GM21786 (cell line): ENCODE measurements at regions not wholly inside any gene's neighbourhood (a gene's known extent, or its start where the extent isn't known, plus 50 kb on each side); places are given as distances from the start of the nearest gene placed in this dataset.
"Not testable (repeated sequence)": the region's sequence is repeated elsewhere in the genome, so short reads cannot be mapped to it uniquely, and the experiment has no call there.

Source experiments
- ATAC-seq: cut with Tn5 transposase; IDR thresholded peaks from one replicate; pipeline ENCODE4 v1.9.1; 2021; ENCODE audit not compliant: unreplicated experiment

DNA sequence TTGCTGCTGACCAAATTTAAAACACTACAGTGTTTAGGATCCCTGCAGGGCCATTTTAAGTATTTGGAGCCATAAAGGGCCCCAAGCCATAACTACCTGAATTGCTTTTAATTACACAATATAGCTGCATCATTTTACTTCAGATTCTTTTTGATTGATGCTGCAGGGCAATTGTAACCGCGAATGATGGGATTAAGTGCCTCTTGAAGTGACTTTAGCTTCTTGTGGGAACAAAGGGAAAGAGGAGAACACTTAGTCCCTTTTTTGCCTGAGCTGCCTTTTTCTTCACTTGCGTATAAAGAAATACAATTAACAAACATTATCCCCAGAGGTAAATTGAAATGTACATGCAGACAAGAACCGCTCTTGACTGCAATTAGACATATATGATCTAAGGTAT lies 228.5 kb downstream of the ZIC5 start:
- no peak for ATAC-seq

- ATAC-seq, result no peak
Measured at GRCh38 chr13:99741960-99742359, 229.6 kb downstream of the ZIC5 start.

DNA sequence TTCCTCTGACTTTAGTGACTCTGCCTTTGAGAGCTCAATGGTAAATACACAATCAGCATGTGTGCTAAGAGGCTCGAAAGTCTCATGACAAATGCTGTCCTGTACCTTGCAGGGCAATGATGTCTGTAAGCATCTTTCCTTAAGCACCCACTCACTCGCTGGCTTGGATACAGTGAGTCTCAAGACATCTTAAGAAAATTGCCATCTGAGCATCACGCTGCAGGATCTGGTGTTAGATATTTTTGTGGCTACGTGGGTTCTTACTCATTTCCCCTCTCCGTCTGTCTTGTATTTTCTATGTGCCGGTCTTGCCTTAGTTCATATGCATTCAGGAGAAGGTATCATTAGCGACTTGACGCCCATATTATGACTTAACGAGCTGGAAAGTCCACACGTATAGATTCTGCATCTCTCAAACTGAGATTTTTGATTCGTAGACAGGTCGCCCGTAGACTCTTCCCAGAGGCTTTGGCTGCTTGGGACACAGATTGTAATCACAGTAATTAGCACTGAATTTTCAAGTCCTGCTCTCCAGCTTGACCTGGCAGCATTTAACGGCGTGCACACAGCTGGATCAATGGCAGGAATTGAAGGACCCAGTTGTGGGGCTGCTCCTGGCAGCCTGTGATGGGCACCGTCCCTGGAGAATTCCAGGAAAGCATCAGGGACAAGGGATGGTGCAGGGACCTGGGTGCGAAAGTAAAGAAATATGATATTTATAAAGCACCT lies 231.2 kb downstream of the ZIC5 start:
- no peak for ATAC-seq

DNA sequence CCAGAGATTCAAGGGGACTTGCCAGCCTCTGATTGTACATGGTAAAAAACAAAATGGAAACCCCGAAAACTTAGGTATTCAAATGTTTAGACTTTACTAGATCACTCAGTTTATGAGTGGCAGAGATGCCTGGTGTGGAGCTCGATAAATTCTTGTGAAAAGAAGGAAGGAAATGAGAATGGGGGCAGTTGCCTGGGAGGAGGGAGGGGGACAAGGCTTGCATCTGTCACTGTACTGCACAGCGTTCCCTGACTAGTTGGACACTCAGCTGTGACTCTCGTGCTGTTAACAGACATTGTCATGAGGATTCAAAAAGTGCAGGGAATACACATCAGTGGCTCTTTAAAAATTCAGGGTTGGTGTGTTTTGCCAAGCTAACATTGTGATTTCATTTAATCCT lies 232.9 kb downstream of the ZIC5 start:
- ATAC-seq, result no peak

GRCh38 chr13:99737481-99738245 lies 233.9 kb downstream of the ZIC5 start:
- ATAC-seq, result no peak

DNA sequence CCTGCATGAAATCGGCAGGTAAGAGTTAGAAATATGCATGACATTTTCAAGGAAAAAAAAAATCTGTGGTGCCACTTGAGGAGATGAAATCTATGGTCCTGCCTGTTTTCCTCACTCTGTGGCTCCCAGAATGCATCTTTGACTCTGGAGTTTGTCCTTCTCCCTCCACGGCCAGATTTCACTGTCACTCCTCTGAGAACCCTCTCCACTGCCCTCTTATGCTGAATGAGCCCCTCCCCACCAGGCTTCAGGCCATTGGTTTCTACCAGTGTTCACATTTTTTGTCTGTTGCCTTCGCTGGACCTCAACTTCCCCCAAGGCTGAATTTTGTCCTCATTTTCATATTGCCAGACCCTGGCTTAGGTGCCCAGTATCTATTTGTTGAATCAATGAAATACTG lies 235.0 kb downstream of the ZIC5 start:
- no peak for ATAC-seq

DNA sequence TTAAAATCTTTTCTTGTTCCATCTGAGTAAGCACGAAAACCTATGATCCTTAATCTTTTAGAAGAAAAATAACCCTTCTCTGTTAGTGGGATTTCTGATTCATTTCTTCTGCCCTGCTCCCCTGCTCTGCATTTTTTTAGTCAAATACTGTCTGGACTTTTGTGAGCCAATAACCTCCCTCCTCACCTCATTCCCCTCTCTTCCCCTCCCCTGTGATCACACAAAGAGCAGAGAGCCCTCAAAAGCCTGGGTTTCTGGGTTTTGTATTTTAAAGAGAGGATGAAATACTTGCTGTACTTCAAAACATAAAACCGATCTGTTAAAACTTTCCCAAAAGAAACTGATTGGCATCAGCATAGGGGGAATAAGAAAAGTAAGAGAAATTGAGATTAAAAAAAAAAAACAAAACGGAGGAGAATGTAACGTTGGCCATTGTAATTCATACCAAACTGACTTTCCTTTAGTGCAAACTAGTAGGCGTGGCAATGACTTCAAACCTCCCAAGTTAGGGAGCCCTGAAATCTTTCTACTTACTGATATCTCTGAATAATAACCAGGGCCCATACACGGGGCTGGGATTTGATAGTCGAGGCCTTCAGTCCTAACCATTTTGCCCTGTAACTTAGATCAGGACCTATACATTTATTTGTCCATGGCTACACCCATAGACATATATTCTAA lies 232.9 kb downstream of the TM9SF2 start:
- no peak for ATAC-seq

GRCh38 chr13:99733346-99733745 lies 232.1 kb downstream of the TM9SF2 start:
- ATAC-seq, result no peak

DNA sequence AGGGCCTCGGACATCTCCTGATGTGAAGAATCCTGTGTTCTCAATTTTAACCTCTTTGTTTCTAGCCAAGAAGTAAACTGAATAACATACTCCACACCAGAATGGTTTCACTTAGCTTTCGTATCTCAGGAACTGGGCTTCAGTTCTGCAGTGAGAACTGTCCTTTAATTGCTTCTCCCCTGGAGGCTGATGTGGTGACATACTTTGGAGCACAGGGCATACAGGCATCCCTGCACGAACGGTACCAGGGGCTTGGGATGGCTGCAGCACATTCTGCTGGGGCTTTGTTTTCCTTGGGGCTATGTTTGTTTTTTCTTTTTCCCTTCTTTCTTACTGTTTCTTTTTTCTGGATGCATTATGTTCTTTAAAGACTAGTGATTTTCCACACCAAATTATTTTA lies 230.5 kb downstream of the TM9SF2 start:
- no peak for ATAC-seq

DNA sequence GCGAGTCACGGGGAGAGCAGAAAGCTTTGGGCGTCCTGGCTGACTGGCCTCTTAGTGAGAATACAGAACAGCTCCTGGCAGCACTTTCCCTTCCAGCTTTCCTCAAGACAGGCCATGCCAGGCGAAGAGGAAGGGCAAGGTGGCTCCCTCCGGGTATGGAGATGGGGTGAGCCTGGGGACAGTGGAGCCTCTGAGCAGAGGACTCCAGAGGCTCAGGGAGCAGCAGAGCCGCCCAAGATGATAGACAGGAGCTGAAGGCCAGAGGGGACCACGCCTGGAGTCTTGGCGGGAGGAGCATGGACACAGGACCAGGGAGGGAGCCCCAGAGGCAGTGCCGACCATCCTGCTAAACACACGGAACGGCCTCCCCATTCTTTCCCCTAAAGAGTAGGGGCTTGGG lies 229.1 kb downstream of the TM9SF2 start:
- ATAC-seq, result no peak

- ATAC-seq, result no peak
Measured at GRCh38 chr13:99729745-99730144, 228.5 kb downstream of the TM9SF2 start.

DNA sequence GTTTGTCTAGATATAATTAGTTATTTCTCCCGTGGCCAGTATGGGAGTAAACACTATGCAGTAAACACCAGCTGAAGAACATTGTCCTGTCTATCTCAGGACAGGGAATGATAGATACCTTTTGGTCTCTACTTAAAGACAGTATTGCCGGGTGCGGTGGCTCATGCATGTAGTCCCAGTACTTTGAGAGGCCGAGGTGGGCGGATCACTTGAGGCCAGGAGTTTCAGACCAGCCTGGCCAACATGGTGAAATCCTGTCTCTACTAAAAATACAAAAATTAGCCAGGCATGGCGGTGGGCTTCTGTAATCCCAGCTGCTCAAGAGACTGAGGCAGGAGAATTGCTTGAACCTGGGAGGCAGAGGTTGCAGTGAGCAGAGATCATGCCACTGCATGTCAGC lies 226.4 kb downstream of the TM9SF2 start:
- ATAC-seq, result not testable (repeated sequence)

DNA sequence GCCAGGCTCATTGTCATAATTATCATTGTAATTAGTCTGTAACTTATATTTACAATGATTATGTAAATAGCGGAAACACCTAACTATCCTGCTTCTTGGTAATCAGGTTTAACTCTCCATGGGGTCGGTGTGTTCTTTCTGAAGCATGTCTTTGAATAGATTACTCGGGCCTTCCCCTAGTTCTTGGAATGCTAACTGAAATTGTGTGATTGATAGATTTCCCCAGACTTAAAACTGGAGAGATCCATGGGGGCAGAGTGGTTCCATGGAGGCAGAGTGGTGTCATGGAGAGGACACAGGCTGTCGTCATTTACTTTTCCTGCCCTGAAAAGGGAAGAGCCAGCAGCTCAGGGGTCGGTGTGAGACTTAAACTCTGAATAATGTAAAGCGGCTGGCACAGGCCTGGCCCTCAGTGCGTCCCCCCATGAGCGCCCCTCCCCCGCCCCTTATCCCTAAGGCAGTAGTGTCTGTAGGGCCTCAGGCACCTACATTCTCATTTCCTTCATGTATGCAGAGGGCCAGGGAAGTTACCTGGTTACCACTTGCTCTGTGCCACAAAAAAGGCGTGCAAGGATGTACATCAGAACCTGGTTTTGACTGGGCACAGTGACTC lies 225.1 kb downstream of the TM9SF2 start:
- ATAC-seq, result no peak

DNA sequence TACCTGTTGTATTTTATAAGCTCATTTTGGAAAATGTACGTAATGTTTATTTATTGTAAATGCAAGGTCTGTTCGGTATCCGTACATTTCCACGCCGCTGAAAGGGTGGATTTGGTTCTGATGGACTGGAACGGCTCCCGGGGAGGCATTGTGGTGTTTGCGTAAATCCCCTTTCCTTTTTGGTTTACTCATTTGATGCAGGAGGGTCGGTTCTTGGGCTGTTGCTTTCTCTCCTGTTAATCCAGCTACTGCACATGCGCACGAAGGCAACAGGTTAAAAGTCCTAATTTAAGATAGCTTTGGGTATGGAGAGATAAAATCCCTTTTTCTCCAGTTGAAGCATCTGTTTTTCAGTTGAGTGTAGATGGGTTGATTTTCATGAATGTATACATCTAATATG lies 224.4 kb downstream of the TM9SF2 start:
- no peak for ATAC-seq

GRCh38 chr13:99724633-99725517 lies 223.6 kb downstream of the TM9SF2 start:
- no peak for ATAC-seq

DNA sequence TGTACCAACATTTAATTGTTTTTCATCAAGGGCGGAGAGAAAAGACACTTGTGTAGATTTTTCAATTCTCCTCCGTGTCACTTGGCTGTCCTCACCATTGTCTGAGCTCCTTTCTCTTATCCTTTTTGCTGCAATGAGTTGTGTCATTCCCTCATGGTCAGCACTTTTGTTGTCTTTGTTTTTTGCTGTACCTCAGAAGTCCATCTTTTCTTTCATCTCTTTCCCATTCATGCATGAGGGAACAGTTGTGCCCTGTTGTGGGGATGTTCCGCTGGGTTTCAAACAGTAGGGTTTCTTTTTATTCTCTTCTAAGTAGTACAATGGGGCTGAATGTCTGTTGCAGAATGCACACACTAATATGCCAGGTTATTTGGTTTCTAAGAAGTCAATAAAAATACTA lies 222.6 kb downstream of the TM9SF2 start:
- ATAC-seq, result no peak

DNA sequence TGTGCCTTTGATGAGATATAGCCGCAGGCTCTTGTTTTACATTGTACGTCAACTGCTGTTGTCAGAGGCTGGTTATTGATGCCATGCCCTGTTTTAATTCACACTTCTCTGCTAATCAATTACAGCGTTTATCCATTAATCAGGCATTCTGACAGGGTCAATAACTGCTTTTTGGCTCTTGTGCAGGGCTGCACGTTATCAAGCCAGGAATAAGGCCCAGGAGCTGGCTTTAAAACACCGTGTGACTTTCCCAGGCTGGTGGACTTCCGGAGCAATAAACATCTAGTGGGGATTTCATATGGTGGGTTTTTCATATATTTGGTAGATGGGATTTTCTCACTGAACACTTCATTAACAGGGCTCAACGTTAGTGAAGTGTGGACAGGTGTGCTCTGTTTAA lies 221.7 kb downstream of the TM9SF2 start:
- no peak for ATAC-seq

- ATAC-seq, result no peak
Measured at GRCh38 chr13:99722338-99722818, 221.1 kb downstream of the TM9SF2 start.

GRCh38 chr13:99721606-99722337 lies 220.5 kb downstream of the TM9SF2 start:
- no peak for ATAC-seq
